ENCODE measurements at regions not wholly inside any gene's neighbourhood (a gene's known extent, or its start where the extent isn't known, plus 50 kb on each side); places are given as distances from the start of the nearest gene placed in this dataset.
"Not testable (repeated sequence)": the region's sequence is repeated elsewhere in the genome, so short reads cannot be mapped to it uniquely, and the experiment has no call there.

- H3K4me3 Mint-ChIP-seq; H3K27ac Mint-ChIP-seq; H3K27me3 Mint-ChIP-seq (ENCODE audit: low read depth in 3 of 3); H3K9me3 Mint-ChIP-seq; H3K4me1 Mint-ChIP-seq; DNase-seq; H3K36me3 Mint-ChIP-seq: not testable (repeated sequence)
These were observed 234.3 kb upstream of the VCX start for GRCh38 chrX:7608625-7609024.

DNA sequence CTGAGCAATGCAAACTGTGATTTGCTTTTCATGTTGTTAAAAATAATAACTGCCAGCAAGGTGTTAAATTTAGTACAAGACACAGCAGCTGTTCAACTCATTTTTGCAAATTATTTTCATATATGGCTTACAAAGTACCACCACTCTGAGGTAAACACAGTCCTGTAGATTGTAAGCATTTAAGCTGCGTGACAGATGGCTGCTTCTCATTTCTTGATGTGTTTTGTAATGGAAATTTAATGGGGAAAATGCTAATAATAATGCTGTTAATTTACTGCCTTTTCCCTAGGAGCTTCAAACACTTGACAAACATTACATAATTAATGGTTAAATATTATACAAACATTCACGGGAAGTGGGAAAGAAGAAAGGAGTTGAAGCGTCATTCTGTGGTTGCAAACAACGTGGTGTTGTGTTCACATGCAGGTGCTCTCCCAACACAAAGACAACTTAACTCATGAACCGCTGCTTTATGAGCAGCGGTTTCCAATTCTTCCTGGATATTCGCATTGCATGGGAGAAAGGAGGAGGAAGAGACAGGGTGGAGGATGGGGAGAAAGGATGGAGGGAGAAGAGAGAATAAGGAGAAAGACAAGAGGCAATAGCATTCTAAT lies 236.8 kb upstream of the VCX start:
- H3K27me3 Mint-ChIP-seq (ENCODE audit: low read depth in 3 of 3): peaks cover 0 to 6% (median 1%) of the 10 kb centered on the region in 3 donors

GRCh38 chrX:7603387-7603786 lies 239.6 kb upstream of the VCX start:
- no peaks in the 10 kb centered on the region for H3K4me1 Mint-ChIP-seq

More for the DNA sequence above, 236.8 kb upstream of the VCX start:
- no peaks in the 10 kb centered on the region for H3K36me3 Mint-ChIP-seq
- DNase-seq: no peak
- peaks cover 0 to 14% (median 7%) of the 10 kb centered on the region in 6 donors for H3K9me3 Mint-ChIP-seq
- no peak overlapping the region for H3K4me3 Mint-ChIP-seq
- H3K4me1 Mint-ChIP-seq: no peaks in the 10 kb centered on the region
- peak overlapping the region in 1 of 6 donors; percentile 34 for H3K27ac Mint-ChIP-seq

DNA sequence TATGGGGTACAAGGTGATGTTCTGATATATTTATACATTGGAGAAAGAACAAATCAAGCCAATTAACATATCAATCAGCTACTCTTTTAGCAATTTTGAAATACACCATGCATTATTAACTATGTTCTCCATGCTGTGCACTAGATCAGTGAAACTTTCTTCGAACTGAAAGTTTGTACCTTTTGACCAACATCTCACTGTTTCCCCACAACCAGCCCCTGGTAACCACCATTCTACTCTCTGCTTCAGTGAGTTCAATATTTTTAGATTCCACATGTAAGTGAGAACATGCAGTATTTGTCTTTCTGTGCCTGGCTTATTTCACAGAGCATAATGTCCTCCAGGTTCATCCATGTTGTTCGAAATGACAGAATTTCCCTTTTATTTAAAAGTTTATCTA lies 246.1 kb upstream of the VCX start:
- H3K4me3 Mint-ChIP-seq: no peak overlapping the region
- H3K9me3 Mint-ChIP-seq: peaks cover 0 to 4% (median 3%) of the 10 kb centered on the region in 6 donors
- no peaks in the 10 kb centered on the region for H3K27me3 Mint-ChIP-seq (ENCODE audit: low read depth in 3 of 3)
- no peak for DNase-seq
- H3K4me1 Mint-ChIP-seq: no peaks in the 10 kb centered on the region
- H3K27ac Mint-ChIP-seq: no peak overlapping the region
- H3K36me3 Mint-ChIP-seq: no peaks in the 10 kb centered on the region

More at GRCh38 chrX:7603387-7603786, 239.6 kb upstream of the VCX start:
- H3K9me3 Mint-ChIP-seq: peaks cover 3 to 14% (median 7%) of the 10 kb centered on the region in 6 donors
- DNase-seq: no peak
- H3K27me3 Mint-ChIP-seq (ENCODE audit: low read depth in 3 of 3): peaks cover 0 to 6% (median 1%) of the 10 kb centered on the region in 3 donors
- H3K36me3 Mint-ChIP-seq: no peaks in the 10 kb centered on the region
- H3K27ac Mint-ChIP-seq: no peak overlapping the region
- H3K4me3 Mint-ChIP-seq: no peak overlapping the region

DNA sequence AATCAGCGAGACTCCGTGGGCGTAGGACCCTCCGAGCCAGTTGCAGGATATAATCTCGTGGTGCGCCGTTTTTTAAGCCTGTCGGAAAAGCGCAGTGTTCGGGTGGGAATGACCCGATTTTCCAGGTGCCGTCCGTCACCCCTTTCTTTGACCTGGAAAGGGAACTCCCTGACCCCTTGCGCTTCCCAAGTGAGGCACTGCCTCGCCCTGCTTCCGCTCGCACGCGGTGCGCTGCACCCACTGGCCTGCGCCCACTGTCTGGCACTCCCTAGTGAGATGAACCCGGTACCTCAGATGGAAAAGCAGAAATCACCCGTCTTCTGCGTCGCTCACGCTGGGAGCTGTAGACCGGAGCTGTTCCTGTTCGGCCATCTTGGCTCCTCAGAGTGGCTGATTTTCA lies 249.6 kb upstream of the VCX start:
- H3K4me1 Mint-ChIP-seq; H3K4me3 Mint-ChIP-seq; H3K9me3 Mint-ChIP-seq; DNase-seq; H3K27me3 Mint-ChIP-seq (ENCODE audit: low read depth in 3 of 3); H3K36me3 Mint-ChIP-seq; H3K27ac Mint-ChIP-seq: not testable (repeated sequence)

GRCh38 chrX:7586126-7586525 lies 256.8 kb upstream of the VCX start:
- Mint-ChIP-seq H3K9me3 (no peaks in the 10 kb centered on the region), H3K27me3 (ENCODE audit: low read depth in 3 of 3) (no peaks in the 10 kb centered on the region), H3K36me3 (no peaks in the 10 kb centered on the region), H3K27ac (no peak overlapping the region), H3K4me3 (no peak overlapping the region), H3K4me1 (no peaks in the 10 kb centered on the region)
- DNase-seq: no peak

DNA sequence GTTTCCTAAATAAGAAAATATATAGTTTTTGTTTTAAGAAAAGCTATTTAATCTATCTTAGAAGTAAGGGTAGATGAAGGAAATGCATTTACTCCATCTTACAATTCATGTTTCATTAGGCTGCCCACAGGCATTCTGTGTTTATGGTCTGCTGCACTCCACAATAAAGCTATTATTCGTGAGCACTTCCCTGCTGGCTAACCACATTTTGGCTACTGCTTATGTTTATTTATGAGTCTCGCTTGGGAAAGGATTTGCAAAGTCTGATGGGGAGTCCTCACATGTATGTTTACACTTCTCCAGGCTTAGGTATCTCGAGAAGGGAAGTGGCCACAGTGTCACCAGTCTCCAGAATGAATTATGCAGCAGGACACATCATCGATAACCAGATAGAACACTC lies 260.8 kb upstream of the VCX start:
- Mint-ChIP-seq H3K9me3 (peaks cover 0 to 2% (median 0%) of the 10 kb centered on the region in 6 donors), H3K4me3 (no peak overlapping the region), H3K4me1 (no peaks in the 10 kb centered on the region), H3K27ac (no peak overlapping the region), H3K27me3 (ENCODE audit: low read depth in 3 of 3) (no peaks in the 10 kb centered on the region), H3K36me3 (no peaks in the 10 kb centered on the region)
- no peak for DNase-seq

DNA sequence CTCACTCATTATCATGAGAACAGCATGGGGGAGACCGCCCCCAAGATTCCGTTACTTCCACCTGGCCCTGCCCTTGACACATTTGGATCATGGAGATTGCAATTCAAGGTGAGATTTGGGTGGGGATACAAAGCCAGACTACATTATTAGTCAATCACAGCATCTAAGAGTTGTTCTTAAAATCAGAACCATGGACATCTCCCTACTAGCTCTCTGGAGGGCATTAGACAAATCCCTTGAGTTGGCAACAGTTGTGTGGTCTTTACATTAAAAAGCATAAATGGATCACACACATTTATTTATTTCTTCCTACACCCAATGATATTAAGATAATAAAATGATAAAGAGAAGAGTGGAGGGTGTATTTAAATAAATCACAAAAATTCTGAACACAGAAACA lies 262.8 kb upstream of the VCX start:
- Mint-ChIP-seq H3K4me3 (no peak overlapping the region), H3K36me3 (peaks cover 0 to 5% (median 0%) of the 10 kb centered on the region in 3 donors), H3K4me1 (no peaks in the 10 kb centered on the region), H3K27me3 (ENCODE audit: low read depth in 3 of 3) (no peaks in the 10 kb centered on the region), H3K9me3 (peaks cover 0 to 2% (median 0%) of the 10 kb centered on the region in 6 donors), H3K27ac (no peak overlapping the region)
- DNase-seq: no peak

DNA sequence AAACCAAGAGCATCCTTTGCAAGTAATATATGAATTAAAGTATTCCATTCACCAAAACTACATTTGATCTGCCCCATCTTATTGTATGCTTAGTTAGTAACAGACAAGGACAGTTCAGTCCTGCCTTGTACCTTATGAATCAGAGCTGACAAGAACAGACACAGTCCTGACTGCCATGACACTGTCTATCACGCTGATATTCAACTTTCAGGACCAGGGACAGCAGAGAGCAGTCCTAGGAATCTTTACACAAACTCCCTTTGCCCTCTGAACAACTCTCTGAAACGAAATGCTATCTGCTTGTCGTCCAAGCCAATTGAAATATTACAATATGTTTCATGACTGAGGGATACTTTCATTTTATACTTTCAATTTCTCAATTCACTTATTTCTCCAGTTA lies 268.6 kb upstream of the VCX start:
- H3K27ac Mint-ChIP-seq: no peak overlapping the region
- no peak overlapping the region for H3K4me3 Mint-ChIP-seq
- DNase-seq: no peak
- H3K4me1 Mint-ChIP-seq: no peaks in the 10 kb centered on the region
- H3K36me3 Mint-ChIP-seq: peaks cover 0 to 5% (median 0%) of the 10 kb centered on the region in 3 donors
- H3K9me3 Mint-ChIP-seq: peaks cover 0 to 4% (median under 1%) of the 10 kb centered on the region in 6 donors
- H3K27me3 Mint-ChIP-seq (ENCODE audit: low read depth in 3 of 3): no peaks in the 10 kb centered on the region

DNA sequence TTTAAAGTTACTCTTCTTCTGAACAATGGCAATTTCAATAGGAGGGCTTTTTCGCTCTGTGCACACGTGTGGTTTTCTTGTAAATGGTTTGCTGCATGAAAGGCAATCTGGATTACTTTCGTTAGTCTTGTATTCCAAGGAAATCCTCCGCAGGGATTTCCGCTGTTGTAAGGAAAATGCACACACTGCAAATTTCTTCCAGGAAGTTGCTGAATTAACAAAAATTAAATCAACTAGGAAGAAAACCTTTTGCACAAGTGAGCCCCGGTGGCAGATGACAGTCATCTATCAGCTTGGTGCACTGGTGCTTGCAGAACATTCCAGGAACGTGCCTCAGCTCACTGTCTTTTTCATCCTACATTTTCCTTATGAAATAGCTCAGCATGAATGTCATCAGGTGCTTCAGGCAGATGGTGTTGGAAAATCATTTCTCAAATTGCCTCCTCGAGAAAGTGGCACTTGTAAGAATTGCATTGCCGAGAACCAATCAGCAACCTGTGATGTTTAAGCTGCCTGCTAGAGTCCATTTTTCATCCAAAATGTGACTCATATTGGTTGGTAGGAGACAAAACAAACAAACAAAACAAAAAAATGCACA lies 272.4 kb upstream of the VCX start:
- no peak overlapping the region for H3K27ac Mint-ChIP-seq
- H3K4me1 Mint-ChIP-seq: no peaks in the 10 kb centered on the region
- no peak overlapping the region for H3K4me3 Mint-ChIP-seq
- no peak for DNase-seq
- H3K36me3 Mint-ChIP-seq: peaks cover 0 to under 1% (median 0%) of the 10 kb centered on the region in 3 donors
- peaks cover 0 to 3% (median 0%) of the 10 kb centered on the region in 6 donors for H3K9me3 Mint-ChIP-seq
- H3K27me3 Mint-ChIP-seq (ENCODE audit: low read depth in 3 of 3): no peaks in the 10 kb centered on the region

GRCh38 chrX:7568597-7568996 lies 274.4 kb upstream of the VCX start:
- Mint-ChIP-seq H3K4me3 (no peak overlapping the region), H3K36me3 (no peaks in the 10 kb centered on the region), H3K9me3 (no peaks in the 10 kb centered on the region), H3K27me3 (ENCODE audit: low read depth in 3 of 3) (no peaks in the 10 kb centered on the region), H3K4me1 (no peaks in the 10 kb centered on the region), H3K27ac (no peak overlapping the region)
- DNase-seq: no peak

DNA sequence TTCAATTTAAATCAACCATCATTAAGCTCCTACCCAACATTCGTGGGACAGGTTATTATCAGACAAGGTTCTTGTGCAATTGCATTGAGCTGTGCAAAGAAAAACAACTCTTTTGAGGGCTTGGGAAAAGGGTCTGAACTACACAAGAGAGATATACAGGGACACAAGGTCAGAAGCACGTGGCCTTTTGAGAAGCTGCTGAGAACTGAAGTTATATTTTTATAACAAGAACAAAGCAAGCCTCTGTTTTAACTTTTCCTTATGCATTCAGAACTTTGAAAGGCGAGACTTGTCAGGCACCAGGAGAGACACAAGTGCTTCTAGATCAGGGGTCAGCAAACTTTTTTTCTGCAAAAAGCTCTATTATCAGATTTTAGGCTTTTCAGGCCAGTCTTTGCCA lies 274.8 kb upstream of the VCX start:
- no peaks in the 10 kb centered on the region for H3K9me3 Mint-ChIP-seq
- no peak for DNase-seq
- no peak overlapping the region for H3K4me3 Mint-ChIP-seq
- H3K36me3 Mint-ChIP-seq: no peaks in the 10 kb centered on the region
- H3K4me1 Mint-ChIP-seq: no peaks in the 10 kb centered on the region
- H3K27ac Mint-ChIP-seq: no peak overlapping the region
- no peaks in the 10 kb centered on the region for H3K27me3 Mint-ChIP-seq (ENCODE audit: low read depth in 3 of 3)

GRCh38 chrX:7552760-7553159 lies 290.2 kb upstream of the VCX start:
- Mint-ChIP-seq H3K4me3 (no peak overlapping the region), H3K4me1 (no peaks in the 10 kb centered on the region), H3K27ac (no peak overlapping the region), H3K27me3 (ENCODE audit: low read depth in 3 of 3) (peaks cover 0 to 4% (median 3%) of the 10 kb centered on the region in 3 donors), H3K36me3 (peaks cover 0 to 4% (median 0%) of the 10 kb centered on the region in 3 donors), H3K9me3 (peaks cover 4 to 15% (median 9%) of the 10 kb centered on the region in 6 donors)
- no peak for DNase-seq

GRCh38 chrX:7546551-7547080 lies 296.4 kb upstream of the VCX start:
- H3K27ac Mint-ChIP-seq: no peak overlapping the region
- H3K36me3 Mint-ChIP-seq: peaks cover 0 to under 1% (median 0%) of the 10 kb centered on the region in 3 donors
- no peak for DNase-seq
- no peaks in the 10 kb centered on the region for H3K4me1 Mint-ChIP-seq
- H3K9me3 Mint-ChIP-seq: peaks cover 2 to 11% (median 6%) of the 10 kb centered on the region in 6 donors
- H3K4me3 Mint-ChIP-seq: no peak overlapping the region
- peaks cover 0 to 4% (median 2%) of the 10 kb centered on the region in 3 donors for H3K27me3 Mint-ChIP-seq (ENCODE audit: low read depth in 3 of 3)

Measured in immature natural killer cell (primary cell).